ENCODE measurements at regions not wholly inside any gene's neighbourhood (a gene's known extent, or its start where the extent isn't known, plus 50 kb on each side); places are given as distances from the start of the nearest gene placed in this dataset.

DNA sequence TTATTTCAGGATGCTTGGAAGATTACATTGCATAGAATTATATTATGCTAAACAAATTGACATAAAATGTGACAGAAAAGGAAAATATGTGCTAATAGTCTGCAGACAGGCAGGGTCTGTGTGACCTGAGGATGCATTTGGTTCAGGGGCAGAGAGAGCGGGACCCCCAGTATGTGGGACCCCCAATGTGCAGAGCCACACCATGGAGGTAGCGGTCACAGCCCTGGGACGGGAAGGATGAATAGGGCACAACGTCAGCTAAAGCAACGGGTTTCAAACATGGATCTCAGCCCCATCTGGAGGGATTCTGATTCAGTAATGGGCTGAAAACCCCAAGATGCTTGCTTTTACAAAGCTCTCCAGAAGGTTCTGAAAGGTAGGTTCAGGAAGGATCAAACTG is 251.8 kb upstream of the ADARB2 start:
- Mint-ChIP-seq H3K27me3 (ENCODE audit: insufficient read depth, low read depth) (peaks cover 2% of the 10 kb centered on the region), H3K4me1 (no peaks in the 10 kb centered on the region), H3K4me3 (no peak overlapping the region), H3K9me3 (peaks cover 3% of the 10 kb centered on the region), H3K36me3 (no peaks in the 10 kb centered on the region), H3K27ac (no peak overlapping the region)
- Histone ChIP-seq H3K9ac (no peak overlapping the region), H3K4me2 (no peak overlapping the region), H3K27ac (no peak overlapping the region), H2AFZ (replicated peaks) (no peak overlapping the region), H3K4me3 (no peak overlapping the region), H3F3A (ENCODE audit: low read depth) (no peaks in the 10 kb centered on the region), H3K4me1 (no peaks in the 10 kb centered on the region), H3K9me3 (ENCODE audit: low read depth) (no peaks in the 10 kb centered on the region), H3K27me3 (no peaks in the 10 kb centered on the region), H3K36me3 (no peaks in the 10 kb centered on the region), H4K20me1 (ENCODE audit: low read depth) (no peaks in the 10 kb centered on the region), H3K79me2 (ENCODE audit: low read depth) (no peaks in the 10 kb centered on the region)
- no peak for DNase-seq (ENCODE audit: low spot score)
- TF ChIP-seq EZH2 (IDR thresholded peaks at IDR 0.05) (no peak), EZH2phosphoT487 (IDR thresholded peaks at IDR 0.05) (no peak)
- TF ChIP-seq, protein P1, sequence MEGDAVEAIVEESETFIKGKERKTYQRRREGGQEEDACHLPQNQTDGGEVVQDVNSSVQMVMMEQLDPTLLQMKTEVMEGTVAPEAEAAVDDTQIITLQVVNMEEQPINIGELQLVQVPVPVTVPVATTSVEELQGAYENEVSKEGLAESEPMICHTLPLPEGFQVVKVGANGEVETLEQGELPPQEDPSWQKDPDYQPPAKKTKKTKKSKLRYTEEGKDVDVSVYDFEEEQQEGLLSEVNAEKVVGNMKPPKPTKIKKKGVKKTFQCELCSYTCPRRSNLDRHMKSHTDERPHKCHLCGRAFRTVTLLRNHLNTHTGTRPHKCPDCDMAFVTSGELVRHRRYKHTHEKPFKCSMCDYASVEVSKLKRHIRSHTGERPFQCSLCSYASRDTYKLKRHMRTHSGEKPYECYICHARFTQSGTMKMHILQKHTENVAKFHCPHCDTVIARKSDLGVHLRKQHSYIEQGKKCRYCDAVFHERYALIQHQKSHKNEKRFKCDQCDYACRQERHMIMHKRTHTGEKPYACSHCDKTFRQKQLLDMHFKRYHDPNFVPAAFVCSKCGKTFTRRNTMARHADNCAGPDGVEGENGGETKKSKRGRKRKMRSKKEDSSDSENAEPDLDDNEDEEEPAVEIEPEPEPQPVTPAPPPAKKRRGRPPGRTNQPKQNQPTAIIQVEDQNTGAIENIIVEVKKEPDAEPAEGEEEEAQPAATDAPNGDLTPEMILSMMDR (IDR thresholded peaks at IDR 0.05): no peak

DNA sequence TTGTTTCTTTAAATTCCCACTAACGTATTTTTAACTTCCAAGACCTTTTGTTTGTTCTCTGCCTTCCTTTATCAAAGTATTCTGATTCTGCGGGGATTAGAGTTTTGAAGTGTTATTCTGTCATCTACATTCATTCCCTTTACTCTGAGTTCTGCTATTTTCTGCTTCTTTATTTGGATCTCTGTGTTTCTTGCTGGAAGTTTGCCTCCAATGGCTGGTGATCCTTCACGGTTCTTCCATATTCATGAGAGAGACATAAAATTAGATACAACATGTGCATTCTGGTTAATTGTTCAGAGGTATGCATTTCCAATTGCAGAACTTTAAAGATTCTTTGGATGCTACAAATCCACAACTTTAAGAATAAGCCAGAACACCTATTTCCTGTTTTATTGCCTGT is 244.7 kb upstream of the ADARB2 start:
- no peaks in the 10 kb centered on the region for H3K36me3 ChIP-seq
- no peaks in the 10 kb centered on the region for H3K79me2 ChIP-seq (ENCODE audit: low read depth)
- no peak overlapping the region for H3K4me2 ChIP-seq
- H3K4me3 Mint-ChIP-seq: no peak overlapping the region
- H3K9ac ChIP-seq: no peak overlapping the region
- no peaks in the 10 kb centered on the region for H3K27me3 ChIP-seq
- no peaks in the 10 kb centered on the region for H3K4me1 Mint-ChIP-seq
- H4K20me1 ChIP-seq (ENCODE audit: low read depth): no peaks in the 10 kb centered on the region
- H3K4me3 ChIP-seq: no peak overlapping the region
- no peak for DNase-seq (ENCODE audit: low spot score)
- no peaks in the 10 kb centered on the region for H3K36me3 Mint-ChIP-seq
- no peaks in the 10 kb centered on the region for H3F3A ChIP-seq (ENCODE audit: low read depth)
- H2AFZ ChIP-seq (replicated peaks): no peak overlapping the region
- no peaks in the 10 kb centered on the region for H3K9me3 Mint-ChIP-seq
- no peak overlapping the region for H3K27ac Mint-ChIP-seq
- TF ChIP-seq EZH2phosphoT487 (IDR thresholded peaks at IDR 0.05): no peak
- TF ChIP-seq EZH2 (IDR thresholded peaks at IDR 0.05): no peak
- TF ChIP-seq, protein P1 (IDR thresholded peaks at IDR 0.05): no peak
- H3K27ac ChIP-seq: no peak overlapping the region
- no peaks in the 10 kb centered on the region for H3K9me3 ChIP-seq (ENCODE audit: low read depth)
- no peaks in the 10 kb centered on the region for H3K4me1 ChIP-seq
- H3K27me3 Mint-ChIP-seq (ENCODE audit: insufficient read depth, low read depth): peaks cover 2% of the 10 kb centered on the region

DNA sequence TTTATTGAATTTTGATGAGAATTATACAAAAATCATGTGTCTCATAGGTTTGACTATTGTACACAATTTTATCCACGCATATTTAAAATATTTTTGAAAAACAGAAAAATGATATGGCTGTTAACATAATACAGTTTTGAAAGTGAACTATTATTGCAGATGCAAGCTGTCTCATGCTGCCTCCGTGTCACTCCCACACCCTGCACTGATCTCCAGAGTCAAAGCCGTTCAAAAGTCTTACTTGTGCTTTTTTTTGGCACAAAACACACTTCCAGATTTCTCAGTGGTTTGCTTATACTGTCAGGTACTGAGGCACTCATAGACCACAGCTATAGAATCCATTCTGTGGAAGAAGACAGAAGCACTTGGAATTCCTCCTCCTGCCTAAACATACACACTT is 243.1 kb upstream of the ADARB2 start:
- Mint-ChIP-seq H3K36me3 (no peaks in the 10 kb centered on the region), H3K9me3 (no peaks in the 10 kb centered on the region)
- TF ChIP-seq, protein P1 (IDR thresholded peaks at IDR 0.05): no peak
- TF ChIP-seq EZH2phosphoT487 (IDR thresholded peaks at IDR 0.05) (no peak), EZH2 (IDR thresholded peaks at IDR 0.05) (no peak)

More for the DNA sequence above, 243.1 kb upstream of the ADARB2 start:
- H3K4me2 ChIP-seq: no peak overlapping the region
- H3K9me3 ChIP-seq (ENCODE audit: low read depth): no peaks in the 10 kb centered on the region
- no peak overlapping the region for H3K4me3 ChIP-seq
- no peak overlapping the region for H3K27ac ChIP-seq
- Mint-ChIP-seq H3K27me3 (ENCODE audit: insufficient read depth, low read depth) (no peaks in the 10 kb centered on the region), H3K27ac (no peak overlapping the region), H3K4me1 (no peaks in the 10 kb centered on the region), H3K4me3 (no peak overlapping the region)
- no peak overlapping the region for H2AFZ ChIP-seq (replicated peaks)
- H3K79me2 ChIP-seq (ENCODE audit: low read depth): no peaks in the 10 kb centered on the region
- no peak overlapping the region for H3K9ac ChIP-seq
- no peaks in the 10 kb centered on the region for H3K36me3 ChIP-seq
- no peak for DNase-seq (ENCODE audit: low spot score)
- H3K4me1 ChIP-seq: no peaks in the 10 kb centered on the region
- no peaks in the 10 kb centered on the region for H4K20me1 ChIP-seq (ENCODE audit: low read depth)
- no peaks in the 10 kb centered on the region for H3K27me3 ChIP-seq
- no peaks in the 10 kb centered on the region for H3F3A ChIP-seq (ENCODE audit: low read depth)
